Neural crest cell (in vitro differentiated cells): ENCODE measurements at regions not wholly inside any gene's neighbourhood (a gene's known extent, or its start where the extent isn't known, plus 50 kb on each side); places are given as distances from the start of the nearest gene placed in this dataset.

Experiments used
- DNase-seq: peaks from one replicate; pipeline ENCODE4 v3.0.0; 2021; ENCODE audit warnings: low read depth, mixed read lengths, low spot score
- H3K27ac Mint-ChIP-seq: one replicate; pipeline ENCODE4 v1.8.0; 2021; ENCODE audit warnings: mild to moderate bottlenecking, mixed read lengths; ENCODE audit not compliant: unreplicated experiment
- H3K27me3 Mint-ChIP-seq: 2 replicates; pipeline ENCODE4 v1.8.0; 2021; ENCODE audit warnings: low read depth, mild to moderate bottlenecking, mixed read lengths
- H3K36me3 Mint-ChIP-seq: 2 replicates; pipeline ENCODE4 v1.8.0; 2021; ENCODE audit warnings: low read depth, mild to moderate bottlenecking, mixed read lengths
- H3K4me1 Mint-ChIP-seq: 2 replicates; pipeline ENCODE4 v1.8.0; 2021; ENCODE audit warnings: mixed read lengths
- H3K4me3 Mint-ChIP-seq: one replicate; pipeline ENCODE4 v1.8.0; 2021; ENCODE audit warnings: mild to moderate bottlenecking, mixed read lengths
- H3K9me3 Mint-ChIP-seq: 2 replicates; pipeline ENCODE4 v1.8.0; 2021; ENCODE audit warnings: mixed read lengths
- CTCF ChIP-seq: fragments of 200-600 bp; sonication (generic); conservative IDR thresholded peaks from 2 replicates; pipeline ENCODE4 v1.5.0; 2021; ENCODE audit warnings: antibody characterized with exemption, mild to moderate bottlenecking

GRCh38 chr6:169999367-169999766 lies 247.9 kb downstream of the ERMARD start:
- Mint-ChIP-seq H3K4me3 (no peak overlapping the region), H3K27ac (no peak overlapping the region), H3K36me3 (peaks cover 2% of the 10 kb centered on the region), H3K27me3 (no peaks in the 10 kb centered on the region), H3K9me3 (peaks cover 18% of the 10 kb centered on the region), H3K4me1 (peaks cover 3% of the 10 kb centered on the region)
- DNase-seq, result no peak
- TF ChIP-seq CTCF, result no peak

- H3K36me3 Mint-ChIP-seq, result no peaks in the 10 kb centered on the region
- H3K27me3 Mint-ChIP-seq, result no peaks in the 10 kb centered on the region
- H3K4me3 Mint-ChIP-seq, result no peak overlapping the region
- DNase-seq, result no peak
- no peak overlapping the region for H3K27ac Mint-ChIP-seq
- TF ChIP-seq CTCF, result no peak
- peaks cover 3% of the 10 kb centered on the region for H3K4me1 Mint-ChIP-seq
- peaks cover 13% of the 10 kb centered on the region for H3K9me3 Mint-ChIP-seq
These were observed 247.0 kb downstream of the ERMARD start for GRCh38 chr6:169998457-169998856.

GRCh38 chr6:169997930-169998218 lies 246.5 kb downstream of the ERMARD start:
- Mint-ChIP-seq H3K36me3 (no peaks in the 10 kb centered on the region), H3K27ac (no peak overlapping the region), H3K9me3 (peaks cover 7% of the 10 kb centered on the region), H3K4me1 (peaks cover 3% of the 10 kb centered on the region), H3K27me3 (no peaks in the 10 kb centered on the region), H3K4me3 (no peak overlapping the region)
- TF ChIP-seq CTCF, result no peak
- DNase-seq, result no peak

- Mint-ChIP-seq H3K27ac (no peak overlapping the region), H3K36me3 (no peaks in the 10 kb centered on the region), H3K27me3 (no peaks in the 10 kb centered on the region), H3K9me3 (peaks cover 3% of the 10 kb centered on the region), H3K4me1 (peaks cover 3% of the 10 kb centered on the region), H3K4me3 (no peak overlapping the region)
- no peak for TF ChIP-seq CTCF
- DNase-seq, result no peak
These were observed 245.9 kb downstream of the ERMARD start for GRCh38 chr6:169997187-169997929.

GRCh38 chr6:169996378-169997051 lies 245.1 kb downstream of the ERMARD start:
- Mint-ChIP-seq H3K4me3 (no peak overlapping the region), H3K4me1 (peaks cover 12% of the 10 kb centered on the region), H3K27ac (no peak overlapping the region), H3K27me3 (peaks cover 2% of the 10 kb centered on the region), H3K9me3 (no peaks in the 10 kb centered on the region), H3K36me3 (no peaks in the 10 kb centered on the region)
- TF ChIP-seq CTCF, result no peak
- DNase-seq, result no peak
